ENCODE measurements at regions not wholly inside any gene's neighbourhood (a gene's known extent, or its start where the extent isn't known, plus 50 kb on each side); places are given as distances from the start of the nearest gene placed in this dataset.

GRCh38 chr9:561427-561826 lies 280.1 kb upstream of the DMRT1 start (continued):
- TF ChIP-seq ZBTB33 (CRISPR knock-in tag; IDR thresholded peaks at IDR 0.05) (no peak), TBX3 (IDR thresholded peaks at IDR 0.05; ENCODE audit: borderline replicate concordance) (no peak)

- peaks cover 7% of the 10 kb centered on the region for H3K4me1 ChIP-seq (ENCODE audit: insufficient read depth, low read length)
- no peak for TF ChIP-seq ZNF558 (CRISPR knock-in tag; IDR thresholded peaks at IDR 0.05; ENCODE audit: borderline replicate concordance)
- H3K79me2 ChIP-seq (ENCODE audit: insufficient read depth, low read length): no peaks in the 10 kb centered on the region
- no peak overlapping the region for H3K27ac ChIP-seq (ENCODE audit: extremely low read length, insufficient read depth, low read length)
- intact Hi-C loops (cut with micrococcal nuclease; ENCODE audit: unreplicated experiment): no loop called here
- no peaks in the 10 kb centered on the region for H3K9me3 ChIP-seq (ENCODE audit: low read length)
- no peak overlapping the region for H3K4me2 ChIP-seq (ENCODE audit: low read depth, low read length)
- H2AFZ ChIP-seq (ENCODE audit: low read length): no peak overlapping the region
- no peak overlapping the region for H3K9ac ChIP-seq (ENCODE audit: insufficient read depth, low read depth, low read length)
- no peaks in the 10 kb centered on the region for H4K20me1 ChIP-seq (ENCODE audit: insufficient read depth, low read length)
- no peak overlapping the region for H3K4me3 ChIP-seq (replicated peaks in 1 of 3; ENCODE audit: insufficient read depth in 1 of 3, low read depth in 2 of 3, low read length in 3 of 3)
- ChIA-PET POLR2A (no interaction called here), CTCF (ENCODE audit: low intra/inter-chr PET ratio, low total read pairs) (no interaction called here)
- DNase-seq (ENCODE audit: low spot score) (no peak), ATAC-seq (no peak), FAIRE-seq (no peak)
- BruUV-seq (replicated peaks): no TSS peak
- in situ Hi-C loops (cut with HindIII; ENCODE audit: extremely low pct_ligation_motif_present, low pct_unique_long_range_greater_than_20kb): no loop called here
- H3K27me3 ChIP-seq (ENCODE audit: control insufficient read depth in 1 of 2, insufficient read depth in 2 of 2, low read length in 2 of 2): no peaks in the 10 kb centered on the region
- 59% methylated on average over 1 of the region's 1 CpG for WGBS (ENCODE audit: low lambda C conversion rate)
- no peaks in the 10 kb centered on the region for H3K36me3 ChIP-seq (replicated peaks in 1 of 2; ENCODE audit: control insufficient read depth in 1 of 2, insufficient read depth in 2 of 2, low read length in 2 of 2)
Measured at GRCh38 chr9:563200-563599, 278.3 kb upstream of the DMRT1 start.

- no peak for TF ChIP-seq RELA (CRISPR knock-in tag; IDR thresholded peaks at IDR 0.05)
- TF ChIP-seq ZNF513 (CRISPR knock-in tag; conservative IDR thresholded peaks at IDR 0.05): no peak
- no peak for TF ChIP-seq HOXA7 (CRISPR knock-in tag; IDR thresholded peaks at IDR 0.05)
- no peak for TF ChIP-seq SAFB2 (CRISPR knock-in tag; IDR thresholded peaks at IDR 0.05; ENCODE audit: borderline replicate concordance, low read depth)
- no peak for TF ChIP-seq FOXJ3 (CRISPR knock-in tag; IDR thresholded peaks at IDR 0.05; ENCODE audit: borderline replicate concordance)
- TF ChIP-seq BRF2 (CRISPR knock-in tag; IDR thresholded peaks at IDR 0.05): no peak
- no peak overlapping the region for H3K4me3 ChIP-seq (replicated peaks in 1 of 3; ENCODE audit: insufficient read depth in 1 of 3, low read depth in 2 of 3, low read length in 3 of 3)
- FAIRE-seq (no peak), ATAC-seq (no peak), DNase-seq (ENCODE audit: low spot score) (no peak)
- ChIA-PET CTCF (ENCODE audit: low intra/inter-chr PET ratio, low total read pairs) (no interaction called here), POLR2A (no interaction called here)
- no peak overlapping the region for H3K4me2 ChIP-seq (ENCODE audit: low read depth, low read length)
- H3K9ac ChIP-seq (ENCODE audit: insufficient read depth, low read depth, low read length): no peak overlapping the region
- in situ Hi-C loops (cut with HindIII; ENCODE audit: extremely low pct_ligation_motif_present, low pct_unique_long_range_greater_than_20kb): no loop called here
- H3K79me2 ChIP-seq (ENCODE audit: insufficient read depth, low read length): no peaks in the 10 kb centered on the region
- no peaks in the 10 kb centered on the region for H4K20me1 ChIP-seq (ENCODE audit: insufficient read depth, low read length)
- intact Hi-C loops (cut with micrococcal nuclease; ENCODE audit: unreplicated experiment): no loop called here
- H2AFZ ChIP-seq (ENCODE audit: low read length): no peak overlapping the region
- WGBS (ENCODE audit: low lambda C conversion rate): 65% methylated on average over 6 of the region's 6 CpGs
- peaks cover 7% of the 10 kb centered on the region for H3K4me1 ChIP-seq (ENCODE audit: insufficient read depth, low read length)
- no peaks in the 10 kb centered on the region for H3K27me3 ChIP-seq (ENCODE audit: control insufficient read depth in 1 of 2, insufficient read depth in 2 of 2, low read length in 2 of 2)
- H3K9me3 ChIP-seq (ENCODE audit: low read length): no peaks in the 10 kb centered on the region
- H3K36me3 ChIP-seq (replicated peaks in 1 of 2; ENCODE audit: control insufficient read depth in 1 of 2, insufficient read depth in 2 of 2, low read length in 2 of 2): no peaks in the 10 kb centered on the region
- BruUV-seq (replicated peaks): no TSS peak
- H3K27ac ChIP-seq (ENCODE audit: extremely low read length, insufficient read depth, low read length): no peak overlapping the region
Measured at GRCh38 chr9:565528-565927, 276.0 kb upstream of the DMRT1 start.

Data from HepG2 (cell line).